ENCODE measurements at regions not wholly inside any gene's neighbourhood (a gene's known extent, or its start where the extent isn't known, plus 50 kb on each side); places are given as distances from the start of the nearest gene placed in this dataset.

- Mint-ChIP-seq H3K9me3 (no peaks in the 10 kb centered on the region), H3K4me1 (ENCODE audit: low read depth) (no peaks in the 10 kb centered on the region), H3K36me3 (ENCODE audit: low read depth) (no peaks in the 10 kb centered on the region), H3K4me3 (no peak overlapping the region), H3K27me3 (peaks cover 15% of the 10 kb centered on the region), H3K27ac (no peak overlapping the region)
- H3K4me3 ChIP-seq (ENCODE audit: low read length), result no peak overlapping the region
- no peaks in the 10 kb centered on the region for H3K36me3 ChIP-seq (ENCODE audit: insufficient read depth, low read length)
- intact Hi-C loops (cut with DNase I, micrococcal nuclease), result no loop called here
- CTCF ChIA-PET, result no interaction called here
- H3K27me3 ChIP-seq (ENCODE audit: control insufficient read depth in 1 of 2, insufficient read depth in 2 of 2, low read length in 2 of 2), result peaks cover 0 to 4% of the 10 kb centered on the region in 2 experiments
- ATAC-seq (ENCODE audit: poor library complexity) (no peak), DNase-seq (no peak)
- peaks cover 0 to 9% of the 10 kb centered on the region in 2 experiments for H3K9me3 ChIP-seq (ENCODE audit: control insufficient read depth in 1 of 2, insufficient read depth in 1 of 2, low read length in 2 of 2)
- POLR2A ChIA-PET, result no interaction called here
- H3K4me1 ChIP-seq (ENCODE audit: insufficient read depth, low read length), result no peaks in the 10 kb centered on the region
- H3K27ac ChIP-seq (ENCODE audit: low read depth in 1 of 2, low read length in 2 of 2), result no peak overlapping the region
- TF ChIP-seq CTCF (IDR thresholded peaks at IDR 0.05), result no peak
These were observed 201.6 kb upstream of the SKOR2 start for GRCh38 chr18:47453038-47453437.

- Histone ChIP-seq H3K27ac (ENCODE audit: low read depth in 1 of 2, low read length in 2 of 2) (no peak overlapping the region), H3K4me1 (ENCODE audit: insufficient read depth, low read length) (no peaks in the 10 kb centered on the region), H3K9me3 (ENCODE audit: control insufficient read depth in 1 of 2, insufficient read depth in 1 of 2, low read length in 2 of 2) (peaks cover 0 to 17% of the 10 kb centered on the region in 2 experiments), H3K27me3 (ENCODE audit: control insufficient read depth in 1 of 2, insufficient read depth in 2 of 2, low read length in 2 of 2) (peaks cover 0 to 4% of the 10 kb centered on the region in 2 experiments), H3K4me3 (ENCODE audit: low read length) (no peak overlapping the region), H3K36me3 (ENCODE audit: insufficient read depth, low read length) (no peaks in the 10 kb centered on the region)
- Mint-ChIP-seq H3K4me3 (no peak overlapping the region), H3K27ac (no peak overlapping the region), H3K27me3 (peaks cover 13% of the 10 kb centered on the region), H3K9me3 (peaks cover 5% of the 10 kb centered on the region), H3K36me3 (ENCODE audit: low read depth) (no peaks in the 10 kb centered on the region), H3K4me1 (ENCODE audit: low read depth) (no peaks in the 10 kb centered on the region)
- DNase-seq (no peak), ATAC-seq (ENCODE audit: poor library complexity) (no peak)
- ChIA-PET CTCF (no interaction called here), POLR2A (no interaction called here)
- intact Hi-C loops (cut with DNase I, micrococcal nuclease), result no loop called here
- no peak for TF ChIP-seq CTCF (IDR thresholded peaks at IDR 0.05)
These were observed 197.5 kb upstream of the SKOR2 start for GRCh38 chr18:47448956-47449355.

GRCh38 chr18:47441914-47442313 is 190.5 kb upstream of the SKOR2 start:
- H3K4me1 Mint-ChIP-seq (ENCODE audit: low read depth), result no peaks in the 10 kb centered on the region
- DNase-seq, result no peak
- H3K27ac Mint-ChIP-seq, result no peak overlapping the region
- H3K36me3 Mint-ChIP-seq (ENCODE audit: low read depth), result no peaks in the 10 kb centered on the region
- H3K27me3 Mint-ChIP-seq, result peaks cover 43% of the 10 kb centered on the region
- no peak overlapping the region for H3K4me3 Mint-ChIP-seq
- no peak overlapping the region for H3K4me3 ChIP-seq (ENCODE audit: low read length)
- CTCF ChIA-PET, result no interaction called here
- intact Hi-C loops (cut with DNase I, micrococcal nuclease), result no loop called here
- no peaks in the 10 kb centered on the region for H3K4me1 ChIP-seq (ENCODE audit: insufficient read depth, low read length)
- POLR2A ChIA-PET, result no interaction called here
- H3K36me3 ChIP-seq (ENCODE audit: insufficient read depth, low read length), result no peaks in the 10 kb centered on the region
- TF ChIP-seq CTCF (IDR thresholded peaks at IDR 0.05), result no peak
- peaks cover 0 to 8% of the 10 kb centered on the region in 2 experiments for H3K9me3 ChIP-seq (ENCODE audit: control insufficient read depth in 1 of 2, insufficient read depth in 1 of 2, low read length in 2 of 2)
- no peaks in the 10 kb centered on the region for H3K27me3 ChIP-seq (ENCODE audit: control insufficient read depth in 1 of 2, insufficient read depth in 2 of 2, low read length in 2 of 2)
- H3K9me3 Mint-ChIP-seq, result peaks cover 7% of the 10 kb centered on the region
- H3K27ac ChIP-seq (ENCODE audit: low read depth in 1 of 2, low read length in 2 of 2), result no peak overlapping the region
- ATAC-seq (ENCODE audit: poor library complexity), result no peak
